Stimulated activated CD8-positive, alpha-beta memory T cell treated with anti-CD3 and anti-CD28 coated beads, Interleukin-7, amount 100 ng/mL, for 24 hours (primary cell): ENCODE measurements at regions not wholly inside any gene's neighbourhood (a gene's known extent, or its start where the extent isn't known, plus 50 kb on each side); places are given as distances from the start of the nearest gene placed in this dataset.
"Not testable (repeated sequence)": the region's sequence is repeated elsewhere in the genome, so short reads cannot be mapped to it uniquely, and the experiment has no call there.

Source experiments
- DNase-seq: peaks from one replicate; pipeline ENCODE4 v3.0.0-alpha.2; 2020; ENCODE audit warnings: low read depth

- DNase-seq, result no peak
Measured at GRCh38 chr5:87529486-87530076, 116.9 kb upstream of the CCNH start.

- DNase-seq, result no peak
Measured at GRCh38 chr5:87526131-87526530, 113.4 kb upstream of the CCNH start.

DNA sequence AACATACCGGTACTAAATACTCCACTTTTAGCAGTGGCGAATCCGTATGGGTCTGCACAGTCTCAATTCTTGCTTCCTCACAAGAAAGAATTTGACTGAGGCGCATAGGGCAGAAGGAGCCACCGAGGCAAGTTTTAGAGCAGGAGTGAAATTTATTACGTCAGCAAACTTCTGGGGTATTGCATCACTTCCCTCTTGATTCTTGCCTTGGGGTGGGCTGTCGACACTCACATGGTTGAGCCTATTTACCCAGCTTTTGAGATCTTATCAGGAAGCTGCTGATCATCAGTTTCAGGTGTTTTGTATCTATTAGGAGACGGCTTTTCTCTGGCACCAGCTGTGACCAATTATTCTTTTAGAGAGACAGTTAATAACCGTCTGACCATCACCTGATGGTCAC lies 111.5 kb upstream of the CCNH start:
- DNase-seq, result no peak

GRCh38 chr5:87511778-87512177 lies 99.0 kb upstream of the CCNH start:
- not testable (repeated sequence) for DNase-seq

GRCh38 chr5:87503004-87503403 lies 90.3 kb upstream of the CCNH start:
- no peak for DNase-seq

GRCh38 chr5:87499478-87500410 lies 87.0 kb upstream of the CCNH start:
- DNase-seq, result no peak
